ENCODE measurements at regions not wholly inside any gene's neighbourhood (a gene's known extent, or its start where the extent isn't known, plus 50 kb on each side); places are given as distances from the start of the nearest gene placed in this dataset.
"Not testable (repeated sequence)": the region's sequence is repeated elsewhere in the genome, so short reads cannot be mapped to it uniquely, and the experiment has no call there.

GRCh38 chr10:34907743-34908430 lies 92.8 kb upstream of the PARD3 start:
- no peaks in the 10 kb centered on the region for H3K27me3 ChIP-seq (ENCODE audit: control insufficient read depth, insufficient read depth, low read length)
- H3K9me3 ChIP-seq (ENCODE audit: control insufficient read depth in 2 of 2, low read length in 2 of 2), result no peaks in the 10 kb centered on the region
- H3K27me3 Mint-ChIP-seq, result peaks cover 6% of the 10 kb centered on the region
- H3K9me3 Mint-ChIP-seq, result no peaks in the 10 kb centered on the region
- ATAC-seq (ENCODE audit: low read depth in 2 of 2), result no peak
- no peaks in the 10 kb centered on the region for H3K36me3 Mint-ChIP-seq
- H3K27ac Mint-ChIP-seq, result no peak overlapping the region
- no peak for DNase-seq
- no peak overlapping the region for H3K4me3 ChIP-seq (ENCODE audit: low read depth, low read length)
- no peaks in the 10 kb centered on the region for H3K4me1 Mint-ChIP-seq
- H3K4me1 ChIP-seq (ENCODE audit: control insufficient read depth, insufficient read depth, low read length, poor library complexity, severe bottlenecking), result no peaks in the 10 kb centered on the region
- H3K4me3 Mint-ChIP-seq, result no peak overlapping the region
- no peaks in the 10 kb centered on the region for H3K36me3 ChIP-seq (ENCODE audit: control insufficient read depth, insufficient read depth, low read length)
- no peak overlapping the region for H3K27ac ChIP-seq (ENCODE audit: insufficient read depth, low read length, poor library complexity, severe bottlenecking)

DNA sequence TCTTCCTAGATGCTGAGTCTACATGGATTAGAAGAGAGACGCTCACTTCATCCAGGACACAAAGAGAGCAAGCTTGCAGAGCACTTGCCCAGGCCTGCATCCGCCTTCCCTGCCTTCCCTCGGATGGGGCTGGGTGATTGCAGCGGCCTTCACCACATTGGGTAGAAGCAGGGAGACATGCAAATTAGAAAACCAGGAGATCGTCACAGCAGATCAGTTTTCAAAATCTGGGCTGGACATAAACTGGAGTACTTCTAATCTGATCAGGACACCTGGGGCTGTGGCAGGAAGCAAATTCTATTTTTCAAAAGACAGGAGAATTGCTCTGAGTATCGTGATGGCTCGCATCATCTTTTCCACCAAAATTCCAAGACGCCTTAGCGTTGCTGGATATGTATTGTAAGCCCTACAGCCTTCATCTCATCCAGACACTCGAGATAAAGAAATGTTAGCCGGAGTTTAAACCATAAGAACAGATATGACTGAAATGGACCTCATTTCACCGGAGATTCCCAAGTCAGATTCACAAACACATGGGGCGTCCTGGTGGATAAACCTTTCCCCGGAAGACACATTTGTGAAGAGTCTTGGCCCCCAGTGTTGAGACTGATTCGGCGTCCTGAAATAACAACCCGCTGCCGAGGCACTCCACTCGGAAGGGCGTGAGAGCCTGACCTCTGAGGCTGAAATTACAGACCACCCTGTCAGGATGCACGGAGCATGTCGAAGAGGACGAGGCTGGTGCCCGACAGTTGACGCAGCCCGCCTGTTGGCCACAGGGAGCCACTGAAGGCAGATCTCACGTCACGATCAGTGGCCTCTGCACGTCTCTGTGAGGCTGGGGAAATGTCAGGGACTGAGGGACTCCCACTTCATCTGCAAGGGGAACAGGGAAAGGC lies 91.2 kb upstream of the PARD3 start:
- Histone ChIP-seq H3K27me3 (ENCODE audit: control insufficient read depth, insufficient read depth, low read length) (no peaks in the 10 kb centered on the region), H3K4me1 (ENCODE audit: control insufficient read depth, insufficient read depth, low read length, poor library complexity, severe bottlenecking) (no peaks in the 10 kb centered on the region), H3K4me3 (ENCODE audit: low read depth, low read length) (no peak overlapping the region), H3K27ac (ENCODE audit: insufficient read depth, low read length, poor library complexity, severe bottlenecking) (no peak overlapping the region), H3K9me3 (ENCODE audit: control insufficient read depth in 2 of 2, low read length in 2 of 2) (no peaks in the 10 kb centered on the region), H3K36me3 (ENCODE audit: control insufficient read depth, insufficient read depth, low read length) (no peaks in the 10 kb centered on the region)
- Mint-ChIP-seq H3K27me3 (no peaks in the 10 kb centered on the region), H3K27ac (no peak overlapping the region), H3K36me3 (no peaks in the 10 kb centered on the region), H3K4me3 (no peak overlapping the region), H3K4me1 (no peaks in the 10 kb centered on the region), H3K9me3 (no peaks in the 10 kb centered on the region)
- DNase-seq, result no peak
- no peak for ATAC-seq (ENCODE audit: low read depth in 2 of 2)

- no peak overlapping the region for H3K4me3 ChIP-seq (ENCODE audit: low read depth, low read length)
- Mint-ChIP-seq H3K4me3 (no peak overlapping the region), H3K27ac (no peak overlapping the region), H3K4me1 (no peaks in the 10 kb centered on the region), H3K27me3 (no peaks in the 10 kb centered on the region), H3K9me3 (no peaks in the 10 kb centered on the region), H3K36me3 (no peaks in the 10 kb centered on the region)
- H3K27me3 ChIP-seq (ENCODE audit: control insufficient read depth, insufficient read depth, low read length), result no peaks in the 10 kb centered on the region
- no peak for ATAC-seq (ENCODE audit: low read depth in 2 of 2)
- H3K27ac ChIP-seq (ENCODE audit: insufficient read depth, low read length, poor library complexity, severe bottlenecking), result no peak overlapping the region
- no peak for DNase-seq
- no peaks in the 10 kb centered on the region for H3K4me1 ChIP-seq (ENCODE audit: control insufficient read depth, insufficient read depth, low read length, poor library complexity, severe bottlenecking)
- H3K9me3 ChIP-seq (ENCODE audit: control insufficient read depth in 2 of 2, low read length in 2 of 2), result no peaks in the 10 kb centered on the region
- no peaks in the 10 kb centered on the region for H3K36me3 ChIP-seq (ENCODE audit: control insufficient read depth, insufficient read depth, low read length)
Observed at GRCh38 chr10:34905200-34905927, 90.3 kb upstream of the PARD3 start.

GRCh38 chr10:34904191-34904590 lies 89.1 kb upstream of the PARD3 start:
- H3K4me1 Mint-ChIP-seq, result no peaks in the 10 kb centered on the region
- no peaks in the 10 kb centered on the region for H3K9me3 ChIP-seq (ENCODE audit: control insufficient read depth in 2 of 2, low read length in 2 of 2)
- no peak overlapping the region for H3K4me3 ChIP-seq (ENCODE audit: low read depth, low read length)
- no peak for ATAC-seq (ENCODE audit: low read depth in 2 of 2)
- no peaks in the 10 kb centered on the region for H3K36me3 Mint-ChIP-seq
- H3K4me3 Mint-ChIP-seq, result no peak overlapping the region
- H3K27me3 Mint-ChIP-seq, result no peaks in the 10 kb centered on the region
- H3K4me1 ChIP-seq (ENCODE audit: control insufficient read depth, insufficient read depth, low read length, poor library complexity, severe bottlenecking), result no peaks in the 10 kb centered on the region
- no peaks in the 10 kb centered on the region for H3K27me3 ChIP-seq (ENCODE audit: control insufficient read depth, insufficient read depth, low read length)
- no peak overlapping the region for H3K27ac ChIP-seq (ENCODE audit: insufficient read depth, low read length, poor library complexity, severe bottlenecking)
- no peak overlapping the region for H3K27ac Mint-ChIP-seq
- no peaks in the 10 kb centered on the region for H3K36me3 ChIP-seq (ENCODE audit: control insufficient read depth, insufficient read depth, low read length)
- DNase-seq, result no peak
- H3K9me3 Mint-ChIP-seq, result no peaks in the 10 kb centered on the region

- ATAC-seq (ENCODE audit: low read depth in 2 of 2), result no peak
- H3K4me1 Mint-ChIP-seq, result no peaks in the 10 kb centered on the region
- H3K4me1 ChIP-seq (ENCODE audit: control insufficient read depth, insufficient read depth, low read length, poor library complexity, severe bottlenecking), result no peaks in the 10 kb centered on the region
- no peak overlapping the region for H3K4me3 ChIP-seq (ENCODE audit: low read depth, low read length)
- no peak overlapping the region for H3K4me3 Mint-ChIP-seq
- H3K36me3 ChIP-seq (ENCODE audit: control insufficient read depth, insufficient read depth, low read length), result no peaks in the 10 kb centered on the region
- no peaks in the 10 kb centered on the region for H3K9me3 Mint-ChIP-seq
- no peaks in the 10 kb centered on the region for H3K27me3 Mint-ChIP-seq
- H3K9me3 ChIP-seq (ENCODE audit: control insufficient read depth in 2 of 2, low read length in 2 of 2), result no peaks in the 10 kb centered on the region
- no peak overlapping the region for H3K27ac ChIP-seq (ENCODE audit: insufficient read depth, low read length, poor library complexity, severe bottlenecking)
- no peak overlapping the region for H3K27ac Mint-ChIP-seq
- H3K36me3 Mint-ChIP-seq, result no peaks in the 10 kb centered on the region
- no peak for DNase-seq
- no peaks in the 10 kb centered on the region for H3K27me3 ChIP-seq (ENCODE audit: control insufficient read depth, insufficient read depth, low read length)
Observed at GRCh38 chr10:34899161-34899560, 84.1 kb upstream of the PARD3 start.

GRCh38 chr10:34895977-34896376 lies 80.9 kb upstream of the PARD3 start:
- peaks cover 9% of the 10 kb centered on the region for H3K27me3 Mint-ChIP-seq
- no peaks in the 10 kb centered on the region for H3K36me3 Mint-ChIP-seq
- H3K27ac Mint-ChIP-seq, result no peak overlapping the region
- DNase-seq (no peak), ATAC-seq (ENCODE audit: low read depth in 2 of 2) (no peak)
- Histone ChIP-seq H3K4me1 (ENCODE audit: control insufficient read depth, insufficient read depth, low read length, poor library complexity, severe bottlenecking) (no peaks in the 10 kb centered on the region), H3K27me3 (ENCODE audit: control insufficient read depth, insufficient read depth, low read length) (no peaks in the 10 kb centered on the region), H3K27ac (ENCODE audit: insufficient read depth, low read length, poor library complexity, severe bottlenecking) (no peak overlapping the region), H3K9me3 (ENCODE audit: control insufficient read depth in 2 of 2, low read length in 2 of 2) (no peaks in the 10 kb centered on the region), H3K36me3 (ENCODE audit: control insufficient read depth, insufficient read depth, low read length) (no peaks in the 10 kb centered on the region), H3K4me3 (ENCODE audit: low read depth, low read length) (no peak overlapping the region)
- no peak overlapping the region for H3K4me3 Mint-ChIP-seq
- H3K9me3 Mint-ChIP-seq, result peaks cover 0 to 1% (median 0%) of the 10 kb centered on the region in 7 donors
- no peaks in the 10 kb centered on the region for H3K4me1 Mint-ChIP-seq

DNA sequence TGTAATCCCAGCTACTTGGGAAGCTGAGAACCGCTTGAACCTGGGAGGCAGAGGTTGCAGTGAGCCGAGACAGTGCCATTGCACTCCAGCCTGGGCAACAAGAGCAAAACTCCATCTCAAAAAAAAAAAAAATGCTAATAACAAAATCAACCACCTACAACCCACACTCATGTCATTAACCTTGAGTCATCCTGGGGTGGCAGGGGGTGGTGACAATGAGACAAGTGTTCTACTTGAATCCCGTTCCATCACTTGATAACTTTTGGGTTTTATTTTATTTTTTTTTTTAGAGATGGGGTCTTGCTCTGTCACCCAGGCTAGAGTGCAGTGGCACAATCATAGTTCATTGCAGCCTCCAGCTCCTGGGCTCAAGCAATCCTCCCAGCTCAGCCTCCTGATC lies 80.0 kb upstream of the PARD3 start:
- H3K4me3 ChIP-seq (ENCODE audit: low read depth, low read length); H3K36me3 Mint-ChIP-seq; H3K27me3 ChIP-seq (ENCODE audit: control insufficient read depth, insufficient read depth, low read length); ATAC-seq (ENCODE audit: low read depth in 2 of 2); H3K27ac Mint-ChIP-seq; H3K4me3 Mint-ChIP-seq; H3K27me3 Mint-ChIP-seq; H3K36me3 ChIP-seq (ENCODE audit: control insufficient read depth, insufficient read depth, low read length); H3K27ac ChIP-seq (ENCODE audit: insufficient read depth, low read length, poor library complexity, severe bottlenecking); H3K4me1 Mint-ChIP-seq; H3K9me3 ChIP-seq (ENCODE audit: control insufficient read depth in 2 of 2, low read length in 2 of 2); H3K4me1 ChIP-seq (ENCODE audit: control insufficient read depth, insufficient read depth, low read length, poor library complexity, severe bottlenecking); H3K9me3 Mint-ChIP-seq; DNase-seq: not testable (repeated sequence)

Measured in CD4-positive, CD25-positive, alpha-beta regulatory T cell (primary cell).